HG02938 (cell line): ENCODE measurements at regions not wholly inside any gene's neighbourhood (a gene's known extent, or its start where the extent isn't known, plus 50 kb on each side); places are given as distances from the start of the nearest gene placed in this dataset.

Experiments used
- ATAC-seq: cut with Tn5 transposase; IDR thresholded peaks from one replicate; pipeline ENCODE4 v1.9.1; 2021; ENCODE audit warnings: mild to moderate bottlenecking, moderate library complexity; ENCODE audit not compliant: unreplicated experiment

DNA sequence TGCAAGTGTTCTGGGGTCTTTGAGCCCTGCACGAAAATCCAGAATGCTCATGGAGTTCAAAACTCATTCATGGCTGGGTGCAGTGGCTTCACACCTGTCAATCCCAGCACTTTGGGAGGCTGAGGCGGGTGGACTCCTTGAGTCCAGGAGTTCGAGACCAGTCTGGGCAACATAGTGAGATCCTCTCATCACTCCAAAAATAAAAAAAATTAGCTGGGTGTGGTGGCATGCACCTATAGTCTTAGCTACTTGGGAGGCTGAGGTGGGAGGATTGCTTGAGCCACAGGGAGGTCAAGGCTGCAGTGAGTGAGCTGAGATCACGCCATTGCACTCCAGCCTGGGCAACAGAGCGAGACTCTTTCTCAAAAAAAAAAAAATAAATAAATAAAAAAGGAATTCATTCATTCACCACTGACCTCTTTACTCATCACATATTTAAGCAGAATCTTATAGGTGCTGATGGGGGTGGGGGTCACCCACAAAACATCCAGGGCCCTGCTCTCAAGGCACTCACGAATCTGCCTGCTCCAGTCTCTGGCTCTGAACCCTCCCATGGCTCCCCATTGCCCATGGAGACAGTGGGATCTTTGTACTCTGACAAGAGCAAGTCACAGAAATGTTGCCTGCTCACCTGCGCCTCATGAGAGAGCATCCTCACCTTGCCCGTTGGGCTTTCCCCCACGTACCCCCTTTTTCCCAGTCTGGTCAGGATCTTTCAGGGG lies 76.7 kb upstream of the IER5L start:
- ATAC-seq = no peak

GRCh38 chr9:129253803-129254381 lies 75.8 kb upstream of the IER5L start:
- no peak for ATAC-seq

DNA sequence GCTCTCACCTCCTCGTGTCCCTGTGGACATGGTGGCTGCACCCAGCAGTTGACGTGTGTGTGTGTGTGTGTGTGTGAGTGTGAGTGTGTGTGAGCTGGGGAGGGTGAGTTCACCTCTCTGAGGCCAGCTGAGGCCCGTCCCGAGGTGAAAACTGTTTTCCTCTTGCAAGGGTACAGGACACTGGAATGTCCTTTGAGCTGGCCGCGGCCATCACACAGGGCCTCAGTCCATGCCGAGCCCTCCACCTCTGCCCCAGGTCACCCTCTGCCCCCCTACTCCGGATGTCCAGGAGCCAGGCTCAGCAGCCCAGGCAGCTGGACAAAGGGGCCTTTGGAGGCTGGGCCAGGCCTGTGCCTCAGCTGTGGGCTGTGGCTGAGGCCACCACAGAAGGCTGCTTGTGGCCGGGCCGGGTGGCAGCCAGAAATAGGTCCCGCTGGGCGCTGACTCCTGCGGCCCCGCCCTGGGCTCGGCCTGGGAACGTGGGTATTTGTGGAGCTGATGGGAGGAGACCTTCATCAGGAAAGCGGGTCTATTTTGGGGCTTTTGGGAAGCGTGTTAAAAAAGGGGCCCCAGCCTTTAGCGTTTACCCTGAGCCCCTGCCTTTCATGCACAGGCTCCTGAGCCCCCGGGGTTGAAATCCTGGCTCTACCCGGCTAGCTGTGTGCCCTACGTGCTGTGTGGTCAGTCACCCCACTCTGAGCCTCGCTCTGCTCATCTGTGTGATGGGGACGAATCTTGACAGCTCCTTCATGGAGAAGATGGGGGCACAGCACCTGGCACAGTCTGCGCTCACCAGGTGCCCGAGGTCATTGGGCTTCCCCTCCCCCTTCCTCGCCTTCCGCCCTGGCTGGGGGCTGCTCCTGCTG lies 75.1 kb upstream of the IER5L start:
- no peak for ATAC-seq

- ATAC-seq = no peak
Measured at GRCh38 chr9:129250786-129251185, 72.7 kb upstream of the IER5L start.

- no peak for ATAC-seq
Measured at GRCh38 chr9:129247285-129248153, 69.5 kb upstream of the IER5L start.

DNA sequence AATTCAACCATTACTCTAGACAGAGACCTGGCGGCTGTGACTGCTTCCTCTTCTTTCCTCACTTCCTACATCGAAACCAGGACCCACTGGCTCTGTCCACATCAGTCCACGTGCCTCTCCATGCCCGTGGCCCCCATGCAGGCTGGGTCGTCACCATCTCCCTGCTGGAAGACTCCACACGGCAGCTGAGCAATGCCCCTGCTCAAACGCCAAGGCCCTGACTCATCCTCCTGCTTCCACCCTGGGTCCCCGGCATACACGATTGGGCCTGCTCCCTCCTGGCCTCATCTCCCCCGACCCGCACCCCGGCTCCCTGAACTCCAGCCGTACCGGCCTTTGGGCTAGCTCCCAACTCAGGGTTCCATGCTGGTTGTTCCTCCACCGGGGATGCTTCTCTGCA lies 67.2 kb upstream of the IER5L start:
- ATAC-seq = no peak

- no peak for ATAC-seq
Measured at GRCh38 chr9:129242971-129243561, 65.0 kb upstream of the IER5L start.

DNA sequence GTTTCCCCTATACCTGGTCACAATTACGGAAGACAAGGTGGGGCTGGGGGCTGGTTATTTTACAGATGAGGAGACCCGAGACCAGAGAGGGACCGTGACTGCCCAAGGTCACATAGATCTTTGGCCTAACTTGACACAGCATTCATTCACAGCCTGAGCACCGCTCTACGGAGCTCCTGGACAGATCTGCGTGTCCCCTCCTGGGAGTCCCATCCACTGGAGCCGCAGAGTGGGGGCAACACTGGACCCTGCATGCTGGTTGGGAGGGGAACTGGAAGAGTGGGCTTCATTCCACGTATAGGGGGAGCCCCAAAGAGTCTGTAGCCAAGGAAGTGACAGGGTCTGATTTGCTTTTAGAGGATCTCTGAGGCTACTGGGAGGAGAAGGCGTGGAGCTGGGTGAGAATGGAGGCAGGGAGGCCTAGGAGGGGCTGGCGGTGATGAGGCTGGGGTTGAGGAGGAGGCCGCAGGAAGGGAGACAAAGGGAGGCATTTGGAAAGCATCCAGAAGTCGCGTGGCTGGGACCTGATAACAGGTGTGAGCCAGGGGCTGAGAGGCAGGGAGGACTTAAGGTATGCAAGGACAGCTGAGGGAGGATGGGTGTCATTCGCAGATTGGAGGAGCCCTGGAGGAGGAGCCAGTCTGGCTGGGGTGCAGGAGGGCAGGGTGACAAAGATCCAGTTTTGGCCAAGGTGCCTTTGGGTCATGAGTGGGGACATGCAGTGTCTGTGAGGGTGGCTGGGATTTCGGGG lies 64.3 kb upstream of the IER5L start:
- ATAC-seq = no peak

GRCh38 chr9:129241725-129242124 lies 63.7 kb upstream of the IER5L start:
- ATAC-seq = no peak

DNA sequence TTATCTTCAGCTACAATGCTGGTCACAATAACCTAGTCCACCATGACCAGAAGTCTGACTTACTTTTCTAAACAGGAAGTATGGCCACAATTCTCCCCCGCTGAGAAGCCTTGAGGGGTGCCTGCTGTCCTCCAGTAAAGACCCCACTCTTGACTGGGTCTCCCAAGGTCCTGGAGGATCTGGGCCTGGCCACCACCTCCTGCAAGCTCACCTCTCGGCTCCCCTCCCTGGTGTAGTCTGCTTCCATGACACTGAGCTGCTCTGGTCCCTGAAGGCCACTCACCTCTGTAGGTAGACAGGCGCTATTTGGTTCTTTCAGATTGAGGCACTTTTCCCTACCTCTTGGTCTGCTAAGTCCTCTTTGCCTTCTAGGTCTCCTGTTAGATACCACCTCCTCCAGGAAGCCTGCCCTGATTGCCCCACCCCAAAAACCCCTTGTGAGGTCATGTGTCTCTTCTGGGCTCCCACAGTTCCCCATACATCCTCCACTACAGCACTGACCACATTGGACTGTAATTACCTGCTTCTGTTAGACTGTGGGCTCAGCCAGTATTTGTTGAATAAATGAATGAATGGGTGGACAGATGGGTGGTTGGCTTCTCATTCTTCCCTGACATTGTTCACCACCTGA lies 62.6 kb upstream of the IER5L start:
- no peak for ATAC-seq

DNA sequence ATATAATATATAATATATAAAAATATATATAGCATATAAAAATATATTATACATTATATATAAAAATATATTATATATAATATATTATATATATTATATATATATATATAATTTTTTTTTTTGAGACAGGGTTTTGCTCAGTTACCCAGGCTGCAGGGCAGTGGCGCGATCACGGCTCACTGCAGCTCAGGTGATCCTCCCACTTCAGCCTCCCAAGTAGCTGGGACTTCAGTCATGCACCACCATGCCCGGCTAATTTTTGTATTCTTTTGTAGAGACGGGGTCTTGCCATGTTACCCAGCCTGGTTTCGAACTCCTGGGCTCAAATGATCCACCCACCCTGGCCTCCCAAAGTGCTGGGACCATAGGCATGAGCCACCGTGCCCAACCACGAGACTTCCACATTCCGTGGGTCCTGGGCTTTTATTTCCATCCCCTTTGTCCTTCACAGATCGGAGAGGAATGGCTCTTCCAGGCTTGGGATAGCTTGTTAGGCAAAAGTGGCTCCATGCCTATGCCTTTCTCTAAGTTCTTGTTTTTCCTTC lies 62.0 kb upstream of the IER5L start:
- no peak for ATAC-seq

- ATAC-seq = no peak
Measured at GRCh38 chr9:129237803-129238202, 59.7 kb upstream of the IER5L start.

GRCh38 chr9:129237164-129237611 lies 59.1 kb upstream of the IER5L start:
- ATAC-seq = no peak

GRCh38 chr9:129236441-129237145 lies 58.5 kb upstream of the IER5L start:
- no peak for ATAC-seq

GRCh38 chr9:129235931-129236331 lies 57.9 kb upstream of the IER5L start:
- ATAC-seq = no peak

DNA sequence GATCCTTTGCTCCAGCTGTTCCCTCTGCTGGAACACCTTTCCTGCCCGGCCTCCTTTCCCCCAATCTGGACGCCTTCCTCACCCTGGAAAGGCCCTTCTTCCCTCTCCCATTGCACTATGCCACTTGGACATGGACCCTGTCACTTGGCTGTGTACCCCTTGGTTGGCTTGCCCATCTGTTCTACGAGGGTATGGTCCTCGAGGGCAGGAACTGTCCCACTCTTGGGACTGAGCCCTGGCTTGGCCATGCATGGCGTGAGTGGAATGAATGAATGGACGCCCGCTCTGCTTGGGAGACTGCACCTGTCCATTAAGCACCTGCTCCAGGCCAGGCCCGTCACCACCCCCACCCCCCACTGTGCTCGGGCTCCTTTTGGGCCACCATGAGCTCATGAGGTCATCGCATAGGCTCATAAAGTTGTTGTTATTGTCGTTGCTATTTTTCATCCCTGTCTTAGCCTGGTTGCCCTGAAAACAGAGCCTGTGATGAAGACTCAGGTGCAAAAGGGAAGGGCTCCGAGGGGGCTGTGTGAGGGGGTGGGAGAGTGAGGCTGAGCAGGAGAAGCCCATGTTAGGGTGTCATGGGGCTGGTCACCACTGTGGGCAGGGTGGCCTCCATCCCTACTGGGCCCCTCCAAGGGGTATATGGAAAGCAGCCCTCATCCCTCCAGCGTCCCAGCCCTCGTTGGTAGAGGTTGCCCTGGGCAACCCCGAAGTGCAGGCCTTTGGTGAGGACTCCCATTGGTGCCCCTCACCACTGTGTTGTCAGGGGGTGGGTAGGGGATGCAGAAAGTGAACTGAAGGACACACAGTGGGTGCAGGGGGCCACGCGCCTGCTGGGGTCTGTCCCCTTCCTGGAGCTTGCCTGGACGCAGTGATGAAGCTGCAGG lies 57.2 kb upstream of the IER5L start:
- ATAC-seq = no peak

- ATAC-seq = no peak
Measured at GRCh38 chr9:129234491-129234890, 56.4 kb upstream of the IER5L start.
